A673 (cell line): ENCODE measurements at regions not wholly inside any gene's neighbourhood (a gene's known extent, or its start where the extent isn't known, plus 50 kb on each side); places are given as distances from the start of the nearest gene placed in this dataset.
A peak's percentile ranks its signal among the peaks of the same experiment; 100 is the strongest.

Experiments used
- BruUV-seq: library from RNA; stranded (reverse); fragments of 400-500 nt; replicated peaks from 2 replicates; lab custom pipeline; 2021; lab: Mats Ljungman, UMichigan
- CTCF ChIA-PET: fragments of 300-600 bp; sonication (Branson Sonifier 250); formaldehyde crosslinking; loops from one replicate; lab custom pipeline; 2022; ENCODE audit warnings: antibody characterized with exemption; lab: Charles Lee
- POLR2A ChIA-PET: fragments of 300-600 bp; sonication (Branson Sonifier 250); formaldehyde crosslinking; loops from one replicate; lab custom pipeline; 2022; ENCODE audit warnings: antibody characterized with exemption; ENCODE audit not compliant: low non-redundant PET; lab: Charles Lee
- DNase-seq: peaks from one replicate; pipeline ENCODE4 v3.0.0-alpha.2; 2015; ENCODE audit warnings: low spot score
- H3K27ac ChIP-seq: fragments of 200-600 bp; sonication (generic); 2 replicates; pipeline ENCODE4 v1.5.1; 2016; ENCODE audit warnings: mixed run types, low read depth, mild to moderate bottlenecking, mixed read lengths, antibody characterized with exemption, low read length; ENCODE audit not compliant: poor library complexity, severe bottlenecking
- H3K27me3 ChIP-seq: fragments of 200-600 bp; sonication (generic); replicated peaks from 2 replicates; pipeline ENCODE4 v1.6.1; 2017; ENCODE audit warnings: mixed run types, low read depth, mild to moderate bottlenecking, mixed read lengths, antibody characterized with exemption, low read length; ENCODE audit not compliant: insufficient read depth, poor library complexity
- H3K36me3 ChIP-seq: fragments of 200-600 bp; sonication (generic); 2 replicates; pipeline ENCODE4 v1.6.1; 2016; ENCODE audit warnings: mixed run types, mild to moderate bottlenecking, mixed read lengths, antibody characterized with exemption, low read length; ENCODE audit not compliant: insufficient read depth, poor library complexity, severe bottlenecking
- H3K4me1 ChIP-seq: fragments of 200-600 bp; sonication (generic); 2 replicates; pipeline ENCODE4 v1.6.1; 2017; ENCODE audit warnings: mixed run types, mild to moderate bottlenecking, mixed read lengths, antibody characterized with exemption, low read length; ENCODE audit not compliant: insufficient read depth, poor library complexity, severe bottlenecking
- H3K4me3 ChIP-seq: fragments of 200-600 bp; sonication (generic); 2 replicates; pipeline ENCODE4 v1.5.1; 2016; ENCODE audit warnings: low read depth, mixed run types, mild to moderate bottlenecking, mixed read lengths, low read length; ENCODE audit not compliant: poor library complexity, severe bottlenecking
- H3K9me3 ChIP-seq: fragments of 200-600 bp; sonication (generic); 2 replicates; pipeline ENCODE4 v1.6.1; 2016; ENCODE audit warnings: mixed run types, low read depth, mild to moderate bottlenecking, mixed read lengths, antibody characterized with exemption, low read length; ENCODE audit not compliant: poor library complexity, severe bottlenecking
- CTCF ChIP-seq: fragments of 300-800, 200-600 bp; sonication (generic); conservative IDR thresholded peaks from 2 replicates; pipeline ENCODE4 v1.5.1; 2017; ENCODE audit warnings: low read depth, mild to moderate bottlenecking, antibody characterized with exemption, low read length, moderate library complexity, mixed read lengths
- EZH2 ChIP-seq: fragments of 200-600 bp; sonication (generic); IDR thresholded peaks from 2 replicates; pipeline ENCODE4 v1.6.1; 2017; ENCODE audit warnings: borderline replicate concordance, low read depth, mild to moderate bottlenecking, mixed read lengths, antibody characterized with exemption, low read length; ENCODE audit not compliant: poor library complexity, severe bottlenecking
- intact Hi-C: fragments of 100-400 bp; cut with micrococcal nuclease; formaldehyde crosslinking; loops from one replicate; pipeline ENCODE4 v1.10.0; 2022; ENCODE audit not compliant: unreplicated experiment

- Histone ChIP-seq H3K36me3 (no peaks in the 10 kb centered on the region), H3K27ac (no peak overlapping the region), H3K27me3 (peaks cover 20% of the 10 kb centered on the region), H3K9me3 (no peaks in the 10 kb centered on the region), H3K4me3 (no peak overlapping the region), H3K4me1 (peaks cover 23% of the 10 kb centered on the region)
- intact Hi-C loops: loop anchor here (5.0 kb wide), 1 partner anchor 194 kb away; no protein-coding TSS in a partner anchor
- no peak for DNase-seq
- BruUV-seq: no TSS peak
- no peak for TF ChIP-seq CTCF
- no peak for TF ChIP-seq EZH2
- ChIA-PET POLR2A (no interaction called here), CTCF (interaction anchor here (0.5 to 1.6 kb wide), 2 partner anchors 84 to 443 kb away, joined by 5 to 11 read pairs; no protein-coding TSS in a partner anchor)
Observed at GRCh38 chr2:126971162-126971480, 72.4 kb downstream of the TEX51 start.

GRCh38 chr2:126971481-126972278, 73.0 kb downstream of the TEX51 start:
- Histone ChIP-seq H3K36me3 (no peaks in the 10 kb centered on the region), H3K4me1 (peaks cover 27% of the 10 kb centered on the region), H3K4me3 (peak overlapping the region; percentile 42), H3K27ac (no peak overlapping the region), H3K9me3 (no peaks in the 10 kb centered on the region), H3K27me3 (peaks cover 14% of the 10 kb centered on the region)
- intact Hi-C loops: loop anchor here (1.0 to 5.0 kb wide), 2 partner anchors 194 to 443 kb away; no protein-coding TSS in a partner anchor
- no peak for TF ChIP-seq EZH2
- peak; percentile 91 for TF ChIP-seq CTCF
- ChIA-PET POLR2A (no interaction called here), CTCF (interaction anchor here (0.5 to 1.6 kb wide), 6 partner anchors 19 to 444 kb away, joined by 3 to 11 read pairs (median 3); no protein-coding TSS in a partner anchor)
- peak; percentile 75 for DNase-seq
- BruUV-seq: no TSS peak

- no peak for DNase-seq
- H3K27ac ChIP-seq: no peak overlapping the region
- no peaks in the 10 kb centered on the region for H3K36me3 ChIP-seq
- H3K9me3 ChIP-seq: no peaks in the 10 kb centered on the region
- H3K4me3 ChIP-seq: peak overlapping the region; percentile 42
- peaks cover 27% of the 10 kb centered on the region for H3K4me1 ChIP-seq
- BruUV-seq: no TSS peak
- ChIA-PET POLR2A (no interaction called here), CTCF (interaction anchor here (0.6 to 1.6 kb wide), 4 partner anchors 19 to 444 kb away, joined by 3 to 11 read pairs (median 3); no protein-coding TSS in a partner anchor)
- intact Hi-C loops: loop anchor here (1.0 to 5.0 kb wide), 2 partner anchors 195 to 444 kb away; no protein-coding TSS in a partner anchor
- peaks cover 9% of the 10 kb centered on the region for H3K27me3 ChIP-seq
- TF ChIP-seq CTCF (no peak), EZH2 (no peak)
Observed at GRCh38 chr2:126972279-126972626, 73.6 kb downstream of the TEX51 start.
